ENCODE measurements at regions not wholly inside any gene's neighbourhood (a gene's known extent, or its start where the extent isn't known, plus 50 kb on each side); places are given as distances from the start of the nearest gene placed in this dataset.

DNA sequence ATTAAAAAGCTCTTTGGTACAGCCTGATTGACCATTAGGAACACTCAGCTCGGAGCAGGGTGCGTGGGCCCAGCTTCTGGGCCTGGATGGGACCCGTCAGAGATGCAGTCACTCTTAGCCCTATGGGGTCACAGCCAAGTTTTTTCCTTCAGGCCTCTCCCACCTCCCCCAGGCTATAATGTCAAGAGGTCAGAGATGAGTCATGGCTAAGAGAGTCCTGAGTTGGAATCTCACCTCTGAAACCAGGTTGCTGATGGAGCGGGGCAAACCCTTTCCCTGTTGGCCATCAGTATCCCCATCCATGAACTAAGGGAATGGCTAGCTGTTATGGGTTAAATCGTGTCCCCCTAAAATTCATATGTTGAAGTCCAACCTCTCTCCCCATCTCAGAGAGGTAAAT, 195.9 kb upstream of the POU3F1 start:
- TF ChIP-seq, protein P1, sequence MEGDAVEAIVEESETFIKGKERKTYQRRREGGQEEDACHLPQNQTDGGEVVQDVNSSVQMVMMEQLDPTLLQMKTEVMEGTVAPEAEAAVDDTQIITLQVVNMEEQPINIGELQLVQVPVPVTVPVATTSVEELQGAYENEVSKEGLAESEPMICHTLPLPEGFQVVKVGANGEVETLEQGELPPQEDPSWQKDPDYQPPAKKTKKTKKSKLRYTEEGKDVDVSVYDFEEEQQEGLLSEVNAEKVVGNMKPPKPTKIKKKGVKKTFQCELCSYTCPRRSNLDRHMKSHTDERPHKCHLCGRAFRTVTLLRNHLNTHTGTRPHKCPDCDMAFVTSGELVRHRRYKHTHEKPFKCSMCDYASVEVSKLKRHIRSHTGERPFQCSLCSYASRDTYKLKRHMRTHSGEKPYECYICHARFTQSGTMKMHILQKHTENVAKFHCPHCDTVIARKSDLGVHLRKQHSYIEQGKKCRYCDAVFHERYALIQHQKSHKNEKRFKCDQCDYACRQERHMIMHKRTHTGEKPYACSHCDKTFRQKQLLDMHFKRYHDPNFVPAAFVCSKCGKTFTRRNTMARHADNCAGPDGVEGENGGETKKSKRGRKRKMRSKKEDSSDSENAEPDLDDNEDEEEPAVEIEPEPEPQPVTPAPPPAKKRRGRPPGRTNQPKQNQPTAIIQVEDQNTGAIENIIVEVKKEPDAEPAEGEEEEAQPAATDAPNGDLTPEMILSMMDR (conservative IDR thresholded peaks at IDR 0.05; ENCODE audit: low read depth, low read length): no peak
- H3K4me3 ChIP-seq (ENCODE audit: low read depth, low read length): no peak overlapping the region
- no peak for DNase-seq (ENCODE audit: low read depth)

DNA sequence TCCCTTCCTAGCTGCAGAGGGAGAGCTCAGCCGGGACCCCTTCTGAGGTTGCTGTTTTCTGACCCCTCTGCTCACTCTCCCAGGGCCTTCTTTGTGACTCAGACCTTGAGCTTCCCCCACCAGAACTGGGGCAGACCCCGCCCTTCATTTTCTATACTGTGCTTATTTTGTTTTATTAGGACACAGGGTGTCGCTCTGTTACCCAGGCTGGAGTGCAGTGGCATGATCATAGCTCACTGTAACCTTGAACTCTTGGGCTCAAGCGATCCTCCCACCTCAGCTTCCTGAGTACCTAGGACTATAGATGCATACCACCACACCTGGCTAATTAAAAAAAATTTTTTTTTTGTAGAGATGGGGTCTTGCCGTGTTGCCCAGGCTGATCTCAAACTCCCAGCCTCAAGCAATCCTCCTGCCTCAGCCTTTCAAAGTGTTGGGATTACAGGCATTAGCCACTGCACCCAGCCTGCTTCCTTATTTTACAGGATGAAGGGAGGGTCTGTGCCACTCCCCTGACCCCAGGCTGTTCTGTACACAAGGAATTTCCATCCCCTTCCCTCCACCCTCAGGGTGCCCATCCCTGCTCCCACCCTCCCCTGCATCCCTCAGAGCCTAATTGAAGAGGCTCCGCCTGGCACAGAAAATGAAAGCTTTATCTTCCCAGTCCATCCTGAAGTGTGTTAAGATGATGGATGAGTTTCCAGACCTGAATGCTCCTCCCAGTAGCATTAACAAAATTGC, 195.2 kb upstream of the POU3F1 start:
- no peak overlapping the region for H3K4me3 ChIP-seq (ENCODE audit: low read depth, low read length)
- TF ChIP-seq, protein P1 (conservative IDR thresholded peaks at IDR 0.05; ENCODE audit: low read depth, low read length): no peak
- DNase-seq (ENCODE audit: low read depth): no peak

DNA sequence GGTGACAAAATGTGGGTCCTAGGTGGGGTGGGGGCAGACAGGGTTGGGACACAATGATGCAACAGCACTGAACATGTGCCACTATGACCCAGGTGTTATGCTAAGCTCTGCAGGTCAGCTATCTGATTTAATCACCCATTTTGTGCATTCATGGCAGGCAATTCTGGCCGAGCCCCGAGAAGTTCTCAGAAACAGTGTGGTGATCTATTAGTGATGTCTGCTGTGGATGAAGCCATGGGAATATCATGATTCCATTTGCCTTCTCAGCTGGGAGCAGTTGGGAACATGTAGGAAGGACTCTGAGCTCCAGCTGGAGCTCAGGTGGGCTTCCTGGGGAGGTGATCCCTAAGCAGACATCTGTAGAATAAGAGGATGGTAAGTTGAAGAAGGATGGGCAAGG, 194.0 kb upstream of the POU3F1 start:
- no peak overlapping the region for H3K4me3 ChIP-seq (ENCODE audit: low read depth, low read length)
- TF ChIP-seq, protein P1 (conservative IDR thresholded peaks at IDR 0.05; ENCODE audit: low read depth, low read length): no peak
- no peak for DNase-seq (ENCODE audit: low read depth)

DNA sequence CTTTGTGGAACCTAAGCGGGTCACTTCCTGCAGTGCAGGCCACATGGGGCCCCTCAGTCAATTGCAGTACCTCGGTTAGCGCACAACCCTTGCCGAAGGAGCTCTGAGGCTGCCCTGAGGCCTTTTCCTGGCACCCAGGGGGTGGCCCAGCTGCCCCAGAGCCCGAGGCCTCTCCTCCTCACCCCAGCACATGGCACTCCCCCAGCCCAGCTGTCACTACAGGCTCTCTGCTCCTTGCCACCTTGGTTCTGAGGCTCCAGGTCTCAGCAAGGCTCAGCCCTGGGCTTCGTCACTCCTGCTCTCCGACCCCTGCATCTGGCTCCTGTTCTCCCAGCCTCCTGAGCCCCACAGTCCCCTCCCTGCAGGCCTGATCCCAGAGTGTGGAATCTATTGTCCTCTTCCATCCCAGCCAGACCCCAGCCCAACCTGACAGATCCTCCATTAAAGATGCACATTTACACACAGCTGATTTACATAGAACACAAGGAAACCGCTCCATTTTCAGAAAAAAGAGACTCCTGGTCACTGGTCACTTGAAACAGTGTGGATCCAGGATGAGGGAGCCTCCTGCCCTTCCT, 192.8 kb upstream of the POU3F1 start:
- TF ChIP-seq, protein P1 (conservative IDR thresholded peaks at IDR 0.05; ENCODE audit: low read depth, low read length): no peak
- DNase-seq (ENCODE audit: low read depth): no peak
- H3K4me3 ChIP-seq (ENCODE audit: low read depth, low read length): no peak overlapping the region

DNA sequence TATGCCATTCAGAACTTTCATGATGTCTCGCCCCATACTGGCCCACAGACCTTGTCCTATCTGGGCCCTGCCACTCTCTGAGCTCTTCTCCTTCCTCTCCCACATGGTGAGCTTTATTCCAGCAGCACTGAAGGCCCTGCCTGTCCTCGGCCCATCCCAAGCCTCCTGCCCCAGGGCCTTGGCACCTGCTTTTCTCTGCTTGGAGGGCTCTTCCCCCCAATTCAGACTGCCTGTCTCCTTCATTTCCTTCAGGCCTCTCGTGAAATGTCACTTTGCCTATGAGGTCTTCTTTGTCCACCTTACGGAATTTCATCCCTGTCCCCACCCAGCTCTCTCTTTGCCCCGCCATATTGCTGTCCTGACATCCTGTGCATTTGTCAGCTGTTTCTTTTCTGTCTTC, 191.7 kb upstream of the POU3F1 start:
- TF ChIP-seq, protein P1 (conservative IDR thresholded peaks at IDR 0.05; ENCODE audit: low read depth, low read length): no peak
- DNase-seq (ENCODE audit: low read depth): no peak
- H3K4me3 ChIP-seq (ENCODE audit: low read depth, low read length): no peak overlapping the region

DNA sequence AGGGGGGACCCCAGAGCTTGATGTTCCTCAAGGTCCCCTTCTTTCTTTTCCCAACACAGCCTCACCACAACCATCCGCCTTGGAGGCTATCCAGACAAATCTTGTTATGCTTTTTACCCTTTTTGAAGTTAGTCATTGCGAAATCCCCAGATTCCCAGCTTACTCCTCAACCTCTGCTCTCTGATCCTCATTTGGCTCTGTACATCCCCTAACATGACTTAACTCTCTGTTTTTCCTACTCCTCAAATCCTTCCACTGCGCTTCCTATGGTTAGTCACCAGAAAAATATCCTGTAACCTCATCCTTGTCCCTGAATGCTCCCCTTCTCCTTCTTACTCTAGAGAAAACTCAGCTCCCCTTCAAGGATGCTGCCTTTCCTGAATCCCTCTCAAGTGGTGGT, 189.1 kb upstream of the POU3F1 start:
- peak; percentile 38 for DNase-seq (ENCODE audit: low read depth)
- TF ChIP-seq, protein P1 (conservative IDR thresholded peaks at IDR 0.05; ENCODE audit: low read depth, low read length): no peak
- no peak overlapping the region for H3K4me3 ChIP-seq (ENCODE audit: low read depth, low read length)

DNA sequence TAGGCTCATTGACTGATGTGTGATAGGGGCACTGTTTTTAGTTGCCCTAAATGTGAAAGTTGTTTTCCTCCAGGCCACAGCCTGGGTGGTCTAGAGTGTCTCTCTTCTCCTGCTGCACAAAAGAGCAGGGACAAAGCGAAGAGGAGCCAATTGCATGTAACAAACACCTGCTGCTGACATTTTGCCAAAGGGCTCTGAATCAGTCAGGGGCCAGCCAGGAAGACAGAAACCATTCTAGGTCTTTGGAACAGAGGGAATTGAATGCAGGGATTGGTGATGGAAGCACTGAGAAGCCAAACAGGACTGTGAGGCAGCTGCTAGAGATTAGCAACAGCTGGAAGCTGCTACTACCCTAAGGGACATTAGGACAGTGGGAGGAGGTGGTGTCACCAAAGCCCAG, 185.3 kb upstream of the POU3F1 start:
- DNase-seq (ENCODE audit: low read depth): no peak
- TF ChIP-seq, protein P1 (conservative IDR thresholded peaks at IDR 0.05; ENCODE audit: low read depth, low read length): no peak
- H3K4me3 ChIP-seq (ENCODE audit: low read depth, low read length): no peak overlapping the region
